ENCODE measurements at regions not wholly inside any gene's neighbourhood (a gene's known extent, or its start where the extent isn't known, plus 50 kb on each side); places are given as distances from the start of the nearest gene placed in this dataset.

DNA sequence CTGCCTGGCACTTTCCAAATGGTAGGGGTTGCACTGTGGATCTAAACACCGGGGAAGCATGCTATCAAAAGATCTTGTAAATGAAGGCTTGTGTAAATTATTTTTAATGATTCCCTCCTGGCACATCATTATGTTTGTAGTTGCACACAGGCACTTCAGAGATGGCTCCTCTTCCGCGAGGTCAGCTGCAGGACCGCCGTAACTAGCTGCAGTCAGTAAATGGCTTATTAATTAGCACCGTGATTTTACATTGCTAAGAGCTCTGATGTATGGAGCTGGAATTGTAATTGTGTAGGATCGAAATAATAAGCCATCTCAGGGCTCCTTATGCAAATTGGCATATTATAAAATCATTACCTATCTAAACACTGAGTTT lies 397.6 kb upstream of the IRX1 start (continued):
- TF ChIP-seq, protein P1, sequence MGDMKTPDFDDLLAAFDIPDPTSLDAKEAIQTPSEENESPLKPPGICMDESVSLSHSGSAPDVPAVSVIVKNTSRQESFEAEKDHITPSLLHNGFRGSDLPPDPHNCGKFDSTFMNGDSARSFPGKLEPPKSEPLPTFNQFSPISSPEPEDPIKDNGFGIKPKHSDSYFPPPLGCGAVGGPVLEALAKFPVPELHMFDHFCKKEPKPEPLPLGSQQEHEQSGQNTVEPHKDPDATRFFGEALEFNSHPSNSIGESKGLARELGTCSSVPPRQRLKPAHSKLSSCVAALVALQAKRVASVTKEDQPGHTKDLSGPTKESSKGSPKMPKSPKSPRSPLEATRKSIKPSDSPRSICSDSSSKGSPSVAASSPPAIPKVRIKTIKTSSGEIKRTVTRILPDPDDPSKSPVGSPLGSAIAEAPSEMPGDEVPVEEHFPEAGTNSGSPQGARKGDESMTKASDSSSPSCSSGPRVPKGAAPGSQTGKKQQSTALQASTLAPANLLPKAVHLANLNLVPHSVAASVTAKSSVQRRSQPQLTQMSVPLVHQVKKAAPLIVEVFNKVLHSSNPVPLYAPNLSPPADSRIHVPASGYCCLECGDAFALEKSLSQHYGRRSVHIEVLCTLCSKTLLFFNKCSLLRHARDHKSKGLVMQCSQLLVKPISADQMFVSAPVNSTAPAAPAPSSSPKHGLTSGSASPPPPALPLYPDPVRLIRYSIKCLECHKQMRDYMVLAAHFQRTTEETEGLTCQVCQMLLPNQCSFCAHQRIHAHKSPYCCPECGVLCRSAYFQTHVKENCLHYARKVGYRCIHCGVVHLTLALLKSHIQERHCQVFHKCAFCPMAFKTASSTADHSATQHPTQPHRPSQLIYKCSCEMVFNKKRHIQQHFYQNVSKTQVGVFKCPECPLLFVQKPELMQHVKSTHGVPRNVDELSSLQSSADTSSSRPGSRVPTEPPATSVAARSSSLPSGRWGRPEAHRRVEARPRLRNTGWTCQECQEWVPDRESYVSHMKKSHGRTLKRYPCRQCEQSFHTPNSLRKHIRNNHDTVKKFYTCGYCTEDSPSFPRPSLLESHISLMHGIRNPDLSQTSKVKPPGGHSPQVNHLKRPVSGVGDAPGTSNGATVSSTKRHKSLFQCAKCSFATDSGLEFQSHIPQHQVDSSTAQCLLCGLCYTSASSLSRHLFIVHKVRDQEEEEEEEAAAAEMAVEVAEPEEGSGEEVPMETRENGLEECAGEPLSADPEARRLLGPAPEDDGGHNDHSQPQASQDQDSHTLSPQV (IDR thresholded peaks at IDR 0.05), result no peak
- no peak for TF ChIP-seq ZNF134 (CRISPR knock-in tag; conservative IDR thresholded peaks at IDR 0.05)

DNA sequence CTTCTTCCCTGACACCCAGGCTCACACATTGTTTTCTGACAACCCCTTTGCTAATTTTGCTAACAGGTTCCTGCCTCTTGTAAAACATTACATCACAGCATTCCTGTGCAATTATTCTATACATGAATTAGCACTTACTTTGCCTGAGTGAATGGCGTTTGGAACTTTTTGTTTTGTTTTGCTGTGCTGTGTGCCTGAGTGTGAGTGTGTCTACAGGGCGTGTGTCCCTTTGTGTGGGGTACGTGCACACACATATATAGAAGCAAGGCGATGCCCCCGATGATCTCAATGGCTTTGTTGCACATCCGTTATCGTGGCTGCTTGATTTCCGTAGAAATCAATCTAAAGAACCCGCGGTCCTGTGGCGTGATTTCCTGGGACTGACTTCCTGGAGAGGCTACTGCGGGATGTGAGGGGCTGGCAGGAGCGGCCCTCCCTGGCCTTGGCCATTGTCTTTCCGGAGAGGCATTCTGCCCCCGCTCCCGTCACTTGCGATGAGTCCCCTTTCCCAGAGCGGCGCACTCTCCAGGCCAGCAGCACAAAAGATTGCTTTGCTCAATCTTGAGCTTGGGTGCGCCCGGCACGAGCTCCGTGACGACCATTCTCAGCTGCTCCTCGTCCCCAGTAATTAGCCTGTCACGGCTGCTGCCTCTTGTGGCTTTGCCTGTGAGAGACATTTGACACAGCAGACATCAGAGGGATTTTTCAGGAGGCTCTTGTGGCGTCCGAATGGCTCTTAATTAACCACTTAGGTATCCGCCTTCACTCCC lies 398.1 kb upstream of the IRX1 start:
- no peak for DNase-seq (ENCODE audit: extremely low read depth in 1 of 4, low spot score in 3 of 4)
- H3K36me3 ChIP-seq (ENCODE audit: control insufficient read depth, insufficient read depth, low read length), result no peaks in the 10 kb centered on the region
- 2% methylated on average over 29 of the region's 29 CpGs for WGBS (ENCODE audit: insufficient coverage, low coverage, missing lambda C conversion rate)
- no TSS peak for BruUV-seq (replicated peaks)
- no peaks in the 10 kb centered on the region for H3K79me2 ChIP-seq (ENCODE audit: control insufficient read depth, insufficient read depth, low read length)
- no peak overlapping the region for H3K4me3 ChIP-seq
- intact Hi-C loops (cut with micrococcal nuclease) (no loop called here), in situ Hi-C loops (cut with MboI) (no loop called here)
- no peaks in the 10 kb centered on the region; the same call in 1 of the 2 replicates for H4K20me1 ChIP-seq (replicated peaks; ENCODE audit: control insufficient read depth, insufficient read depth, low read length)
- CTCF ChIA-PET (ENCODE audit: low intra/inter-chr PET ratio), result no interaction called here
- no peak overlapping the region for H3K27ac ChIP-seq (ENCODE audit: extremely low read depth, low read depth, low read length)
- no peak overlapping the region for H2AFZ ChIP-seq (ENCODE audit: low read depth, low read length)
- peaks cover 14 to 40% of the 10 kb centered on the region in 2 experiments; a peak in 4 of 5 replicates for H3K27me3 ChIP-seq (ENCODE audit: control insufficient read depth in 2 of 2, insufficient read depth in 2 of 2, low read length in 2 of 2)
- H3K9ac ChIP-seq (ENCODE audit: insufficient read depth in 1 of 2, low read depth in 2 of 2, low read length in 2 of 2), result no peak overlapping the region
- FAIRE-seq, result no peak
- no peaks in the 10 kb centered on the region for H3K9me1 ChIP-seq (ENCODE audit: control insufficient read depth, insufficient read depth, low read length)
- POLR2A ChIA-PET, result interaction anchor here (0.7 kb wide), 1 partner anchor 9 kb away, joined by 3 read pairs; no protein-coding TSS in a partner anchor
- no peaks in the 10 kb centered on the region for H3K9me3 ChIP-seq (replicated peaks; ENCODE audit: control insufficient read depth, insufficient read depth, low read depth, low read length)
- H3K4me2 ChIP-seq (ENCODE audit: insufficient read depth, low read length), result no peak overlapping the region
- ATAC-seq, result no peak; the same call in 1 of the 3 replicates
- no peaks in the 10 kb centered on the region for H3K4me1 ChIP-seq (replicated peaks in 1 of 2; ENCODE audit: control insufficient read depth in 2 of 2, insufficient read depth in 2 of 2, low read length in 2 of 2)
- no peak for TF ChIP-seq DACH1 (IDR thresholded peaks at IDR 0.05; ENCODE audit: partially characterized antibody)
- no peak for TF ChIP-seq ZNF175 (CRISPR knock-in tag; IDR thresholded peaks at IDR 0.05; ENCODE audit: low read depth)
- no peak for TF ChIP-seq YBX1 (IDR thresholded peaks at IDR 0.05)
- TF ChIP-seq, protein P2, sequence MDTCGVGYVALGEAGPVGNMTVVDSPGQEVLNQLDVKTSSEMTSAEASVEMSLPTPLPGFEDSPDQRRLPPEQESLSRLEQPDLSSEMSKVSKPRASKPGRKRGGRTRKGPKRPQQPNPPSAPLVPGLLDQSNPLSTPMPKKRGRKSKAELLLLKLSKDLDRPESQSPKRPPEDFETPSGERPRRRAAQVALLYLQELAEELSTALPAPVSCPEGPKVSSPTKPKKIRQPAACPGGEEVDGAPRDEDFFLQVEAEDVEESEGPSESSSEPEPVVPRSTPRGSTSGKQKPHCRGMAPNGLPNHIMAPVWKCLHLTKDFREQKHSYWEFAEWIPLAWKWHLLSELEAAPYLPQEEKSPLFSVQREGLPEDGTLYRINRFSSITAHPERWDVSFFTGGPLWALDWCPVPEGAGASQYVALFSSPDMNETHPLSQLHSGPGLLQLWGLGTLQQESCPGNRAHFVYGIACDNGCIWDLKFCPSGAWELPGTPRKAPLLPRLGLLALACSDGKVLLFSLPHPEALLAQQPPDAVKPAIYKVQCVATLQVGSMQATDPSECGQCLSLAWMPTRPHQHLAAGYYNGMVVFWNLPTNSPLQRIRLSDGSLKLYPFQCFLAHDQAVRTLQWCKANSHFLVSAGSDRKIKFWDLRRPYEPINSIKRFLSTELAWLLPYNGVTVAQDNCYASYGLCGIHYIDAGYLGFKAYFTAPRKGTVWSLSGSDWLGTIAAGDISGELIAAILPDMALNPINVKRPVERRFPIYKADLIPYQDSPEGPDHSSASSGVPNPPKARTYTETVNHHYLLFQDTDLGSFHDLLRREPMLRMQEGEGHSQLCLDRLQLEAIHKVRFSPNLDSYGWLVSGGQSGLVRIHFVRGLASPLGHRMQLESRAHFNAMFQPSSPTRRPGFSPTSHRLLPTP (IDR thresholded peaks at IDR 0.05; ENCODE audit: borderline replicate concordance, extremely low read depth, insufficient read length), result no peak
- no peak for TF ChIP-seq ZNF707 (CRISPR knock-in tag; conservative IDR thresholded peaks at IDR 0.05)
